Gastrocnemius medialis (tissue), 4 donors: ENCODE measurements at regions not wholly inside any gene's neighbourhood (a gene's known extent, or its start where the extent isn't known, plus 50 kb on each side); places are given as distances from the start of the nearest gene placed in this dataset.

ENCODE experiments used
- POLR2A ChIP-seq, 2 donors: fragments of 450-650 bp; IDR thresholded peaks; one replicate each; pipeline ENCODE4 v1.6.1; 2017; ENCODE audit warnings: antibody characterized with exemption in 2 of 2, mild to moderate bottlenecking in 2 of 2, moderate library complexity in 2 of 2
- TF ChIP-seq, protein P1 (sequence below), 5 experiments: fragments of 450-650 bp in 3 of 5; fragments of 200-600 bp in 2 of 5; sonication (generic) in 2 of 5; IDR thresholded peaks in 4 of 5; conservative IDR thresholded peaks in 1 of 5; 1 replicate in 4 of 5; 2 replicates in 1 of 5; pipeline ENCODE4 v1.5.1; 2016 to 2019; ENCODE audit warnings: antibody characterized with exemption in 5 of 5, mild to moderate bottlenecking in 3 of 5, moderate library complexity in 3 of 5

DNA sequence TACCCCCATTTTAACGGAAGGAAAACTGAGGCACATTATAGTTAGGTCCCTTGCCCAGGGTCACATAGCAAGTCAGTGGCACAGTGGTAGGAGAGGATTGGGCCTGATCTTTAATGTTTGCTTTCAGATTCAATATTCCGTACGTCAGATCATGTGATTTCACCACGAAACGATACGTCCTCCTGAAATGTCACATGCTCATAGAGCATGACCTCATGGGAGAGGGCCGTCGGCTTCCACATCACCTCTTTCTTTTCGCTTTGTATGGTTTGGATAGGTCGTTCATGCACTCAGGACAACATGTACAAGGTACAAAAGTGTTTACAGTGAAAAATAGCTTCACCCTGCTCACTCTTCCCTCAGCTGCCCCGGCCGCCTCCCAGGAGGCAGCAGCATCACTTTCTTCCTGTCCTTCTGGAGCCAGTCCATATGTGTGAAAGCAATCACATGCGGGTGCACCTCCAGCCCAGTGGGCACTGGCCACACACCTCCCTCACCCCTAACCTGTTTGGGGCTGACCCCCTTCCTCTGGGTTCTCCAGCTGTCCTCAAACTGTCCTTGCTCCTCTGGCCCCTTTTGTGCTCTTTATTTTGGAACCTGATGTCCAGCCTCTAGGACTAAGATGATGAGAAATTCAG, 199.9 kb downstream of the FOXL1 start:
- TF ChIP-seq, protein P1, sequence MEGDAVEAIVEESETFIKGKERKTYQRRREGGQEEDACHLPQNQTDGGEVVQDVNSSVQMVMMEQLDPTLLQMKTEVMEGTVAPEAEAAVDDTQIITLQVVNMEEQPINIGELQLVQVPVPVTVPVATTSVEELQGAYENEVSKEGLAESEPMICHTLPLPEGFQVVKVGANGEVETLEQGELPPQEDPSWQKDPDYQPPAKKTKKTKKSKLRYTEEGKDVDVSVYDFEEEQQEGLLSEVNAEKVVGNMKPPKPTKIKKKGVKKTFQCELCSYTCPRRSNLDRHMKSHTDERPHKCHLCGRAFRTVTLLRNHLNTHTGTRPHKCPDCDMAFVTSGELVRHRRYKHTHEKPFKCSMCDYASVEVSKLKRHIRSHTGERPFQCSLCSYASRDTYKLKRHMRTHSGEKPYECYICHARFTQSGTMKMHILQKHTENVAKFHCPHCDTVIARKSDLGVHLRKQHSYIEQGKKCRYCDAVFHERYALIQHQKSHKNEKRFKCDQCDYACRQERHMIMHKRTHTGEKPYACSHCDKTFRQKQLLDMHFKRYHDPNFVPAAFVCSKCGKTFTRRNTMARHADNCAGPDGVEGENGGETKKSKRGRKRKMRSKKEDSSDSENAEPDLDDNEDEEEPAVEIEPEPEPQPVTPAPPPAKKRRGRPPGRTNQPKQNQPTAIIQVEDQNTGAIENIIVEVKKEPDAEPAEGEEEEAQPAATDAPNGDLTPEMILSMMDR (IDR thresholded peaks at IDR 0.05 in 4 of 5, conservative IDR thresholded peaks at IDR 0.05 in 1 of 5): no peak
- TF ChIP-seq POLR2A (IDR thresholded peaks at IDR 0.05): no peak
